Fibroblast of pulmonary artery (primary cell): ENCODE measurements at regions not wholly inside any gene's neighbourhood (a gene's known extent, or its start where the extent isn't known, plus 50 kb on each side); places are given as distances from the start of the nearest gene placed in this dataset.
A peak's percentile ranks its signal among the peaks of the same experiment; 100 is the strongest.

ENCODE experiments used
- DNase-seq: peaks from one replicate; pipeline ENCODE4 v3.0.0-alpha.2; 2010; ENCODE audit warnings: low read depth
- H3K4me3 ChIP-seq: replicated peaks from 2 replicates; pipeline ENCODE4 v1.5.1; 2011; ENCODE audit warnings: low read depth, mild to moderate bottlenecking, control low read depth, low read length, moderate library complexity
- TF ChIP-seq, protein P1 (sequence below): IDR thresholded peaks from 2 replicates; pipeline ENCODE4 v1.5.1; 2011; ENCODE audit warnings: mild to moderate bottlenecking, control low read depth, low read length, inconsistent platforms; ENCODE audit errors: missing control alignments

DNA sequence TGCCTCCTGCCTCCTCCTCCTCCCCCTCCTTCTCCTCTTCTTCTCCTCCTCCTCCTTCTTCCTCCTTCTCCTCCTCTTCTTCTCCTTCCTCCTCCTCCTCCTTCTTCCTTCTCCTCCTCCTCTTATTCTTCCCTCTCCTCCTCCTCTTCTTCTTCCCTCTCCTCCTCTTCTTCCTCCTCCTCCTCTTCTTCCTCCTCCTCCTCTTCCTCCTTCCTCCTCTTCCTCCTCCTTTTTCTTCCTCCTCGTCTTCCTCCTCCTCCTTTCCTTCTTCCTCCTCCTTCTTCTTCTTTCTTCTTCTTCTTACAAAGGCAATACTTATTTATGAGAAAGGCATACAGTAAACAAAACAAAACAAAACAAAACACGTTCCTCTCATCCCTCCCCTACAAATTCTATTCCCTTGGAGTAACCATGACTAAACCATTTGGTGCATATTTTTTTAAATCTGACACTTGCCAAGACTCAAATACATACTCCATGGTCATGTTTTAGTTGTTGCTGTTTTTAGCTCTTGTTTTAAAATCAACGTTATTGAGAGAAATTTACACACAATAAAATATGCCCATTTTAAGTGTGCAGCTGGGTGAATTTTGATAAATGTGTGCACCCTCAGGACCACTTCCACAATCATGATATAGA lies 135.6 kb downstream of the FOXD1 start:
- TF ChIP-seq, protein P1, sequence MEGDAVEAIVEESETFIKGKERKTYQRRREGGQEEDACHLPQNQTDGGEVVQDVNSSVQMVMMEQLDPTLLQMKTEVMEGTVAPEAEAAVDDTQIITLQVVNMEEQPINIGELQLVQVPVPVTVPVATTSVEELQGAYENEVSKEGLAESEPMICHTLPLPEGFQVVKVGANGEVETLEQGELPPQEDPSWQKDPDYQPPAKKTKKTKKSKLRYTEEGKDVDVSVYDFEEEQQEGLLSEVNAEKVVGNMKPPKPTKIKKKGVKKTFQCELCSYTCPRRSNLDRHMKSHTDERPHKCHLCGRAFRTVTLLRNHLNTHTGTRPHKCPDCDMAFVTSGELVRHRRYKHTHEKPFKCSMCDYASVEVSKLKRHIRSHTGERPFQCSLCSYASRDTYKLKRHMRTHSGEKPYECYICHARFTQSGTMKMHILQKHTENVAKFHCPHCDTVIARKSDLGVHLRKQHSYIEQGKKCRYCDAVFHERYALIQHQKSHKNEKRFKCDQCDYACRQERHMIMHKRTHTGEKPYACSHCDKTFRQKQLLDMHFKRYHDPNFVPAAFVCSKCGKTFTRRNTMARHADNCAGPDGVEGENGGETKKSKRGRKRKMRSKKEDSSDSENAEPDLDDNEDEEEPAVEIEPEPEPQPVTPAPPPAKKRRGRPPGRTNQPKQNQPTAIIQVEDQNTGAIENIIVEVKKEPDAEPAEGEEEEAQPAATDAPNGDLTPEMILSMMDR, result no peak
- DNase-seq, result no peak
- H3K4me3 ChIP-seq, result no peak overlapping the region

DNA sequence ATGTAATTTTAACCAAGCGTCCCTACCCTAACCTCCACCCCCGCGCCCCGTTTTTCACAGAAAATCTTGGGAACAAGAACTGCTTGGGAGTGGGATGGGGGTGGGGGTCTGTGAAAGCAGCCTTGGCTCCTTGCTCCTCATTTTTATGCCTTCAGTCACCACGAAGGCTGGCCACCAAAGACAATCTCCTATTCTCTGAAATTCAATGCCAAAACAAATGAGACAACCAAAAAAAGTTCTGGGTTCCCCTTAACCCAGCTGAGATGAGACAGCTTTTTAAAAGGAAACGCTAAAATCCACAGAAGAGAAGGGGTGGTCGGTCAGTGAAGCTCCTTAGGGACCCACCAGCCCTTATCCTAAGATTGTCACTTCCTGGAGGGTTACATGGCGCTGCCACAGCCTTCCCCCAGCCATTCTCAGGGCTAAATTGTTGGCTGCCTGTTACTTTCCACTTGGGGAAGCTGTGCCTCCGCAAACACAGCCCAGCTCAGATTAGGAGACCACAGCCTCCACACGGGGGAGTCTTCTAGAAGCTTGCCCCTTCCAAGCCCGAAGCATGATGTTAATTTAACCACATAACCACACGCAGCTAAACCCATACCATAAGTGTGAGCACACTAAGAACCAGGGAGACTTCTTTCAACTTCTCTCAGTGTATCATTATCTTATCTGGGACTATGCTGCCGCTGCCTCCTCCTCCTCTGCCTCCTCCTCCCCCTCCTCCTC lies 136.3 kb downstream of the FOXD1 start:
- TF ChIP-seq, protein P1, result peak; percentile 50
- no peak overlapping the region for H3K4me3 ChIP-seq
- peak; percentile 89 for DNase-seq

DNA sequence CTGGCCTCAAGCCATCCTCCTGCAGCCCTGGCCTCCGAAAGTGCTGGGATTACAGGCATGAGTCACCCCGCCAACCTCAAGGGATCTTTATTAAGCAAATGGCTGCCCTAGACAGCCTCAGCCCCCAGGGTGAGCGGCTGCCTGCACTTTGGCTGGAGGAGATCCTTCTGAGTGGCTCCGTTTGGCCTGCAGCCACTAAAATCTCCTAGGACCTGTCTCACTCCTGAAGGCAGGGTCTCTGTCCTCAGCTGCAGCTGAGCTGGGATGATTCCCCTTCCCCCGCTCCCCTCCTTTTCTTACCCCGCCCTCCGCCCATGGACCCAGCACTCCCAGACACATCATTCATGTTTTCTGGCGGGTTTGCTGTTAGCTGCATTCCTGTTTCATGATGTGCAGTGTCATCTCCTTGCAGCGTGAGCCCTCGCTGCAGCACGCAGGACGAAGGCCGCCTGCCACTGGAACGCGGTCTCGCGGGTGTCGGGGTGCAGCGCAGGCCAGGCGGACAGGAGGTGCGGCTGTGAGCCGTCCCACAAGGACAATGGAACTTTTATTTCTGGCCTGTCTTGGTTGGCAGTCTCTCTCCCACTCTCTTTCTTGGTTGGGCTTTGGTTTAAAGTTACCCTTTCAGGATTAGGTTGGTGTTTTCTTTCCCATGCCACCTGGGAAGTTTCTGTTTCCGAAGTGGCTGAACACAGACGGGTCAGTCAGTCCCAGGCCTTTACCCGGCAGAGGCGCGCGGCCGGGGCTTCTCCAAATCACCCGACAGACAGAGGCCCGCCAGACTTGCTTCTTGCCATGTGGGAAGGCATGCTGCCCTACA lies 137.1 kb downstream of the FOXD1 start:
- peak; percentile 78 for DNase-seq
- no peak overlapping the region for H3K4me3 ChIP-seq
- TF ChIP-seq, protein P1, result no peak

DNA sequence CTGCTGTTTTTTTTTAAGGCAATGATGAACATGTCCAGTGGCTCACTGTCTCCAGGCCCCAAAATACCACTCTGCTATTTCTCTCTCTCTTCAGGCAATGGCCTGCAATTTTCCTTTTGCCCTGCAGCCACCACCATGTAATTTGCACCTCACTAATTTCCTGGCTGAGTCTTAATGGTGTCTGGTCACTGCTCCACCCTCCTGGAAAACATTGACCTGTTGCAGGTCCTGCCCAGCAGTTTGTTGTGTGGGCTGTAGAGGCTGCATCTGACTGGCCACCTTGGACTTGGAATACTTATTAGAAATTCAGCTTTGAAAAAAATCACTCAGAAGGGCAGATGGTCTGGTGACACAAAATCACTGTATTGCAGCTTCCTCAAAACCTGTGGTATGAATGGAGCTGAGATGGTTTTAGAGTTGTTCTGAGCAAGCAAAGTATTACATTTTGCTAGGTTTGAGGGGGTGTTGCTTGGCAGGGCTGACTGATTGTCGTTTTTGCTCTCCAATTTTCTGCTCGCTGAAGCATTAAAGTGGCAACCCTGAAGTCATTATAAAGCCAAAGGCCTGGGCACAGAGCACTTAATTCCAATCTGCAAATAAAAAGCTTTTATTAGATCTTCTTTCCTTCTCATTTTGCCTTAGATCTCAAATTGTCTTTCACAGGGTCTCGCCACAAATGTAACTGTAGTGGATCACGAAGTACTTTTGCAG lies 134.8 kb downstream of the TMEM174 start:
- no peak overlapping the region for H3K4me3 ChIP-seq
- no peak for DNase-seq
- TF ChIP-seq, protein P1, result no peak

DNA sequence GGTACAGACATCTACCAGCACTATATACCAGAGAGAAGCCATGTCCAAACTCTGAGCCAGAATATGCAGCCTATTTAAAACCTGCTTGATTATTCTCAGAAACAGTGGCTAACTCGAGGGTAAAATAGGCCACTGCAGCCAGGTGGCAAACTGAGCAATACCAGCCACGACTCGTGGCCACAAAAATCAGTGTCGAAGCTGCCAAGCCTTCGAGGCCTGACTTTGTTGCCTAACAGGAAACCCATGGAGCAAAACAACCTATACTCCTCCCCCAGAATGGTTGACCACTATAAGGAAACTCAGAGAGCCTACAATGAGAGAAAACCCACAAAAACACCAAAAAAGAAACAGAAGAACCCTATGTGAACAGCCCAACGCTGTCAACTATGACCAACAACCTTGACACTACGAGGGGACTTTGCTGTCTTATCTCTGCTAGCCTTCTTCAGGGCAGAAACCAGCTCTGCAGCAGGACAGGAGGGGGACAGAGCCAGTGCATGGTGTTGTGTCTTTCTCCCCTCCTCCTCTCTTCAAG lies 133.8 kb downstream of the TMEM174 start:
- DNase-seq, result no peak
- no peak overlapping the region for H3K4me3 ChIP-seq
- TF ChIP-seq, protein P1, result no peak

DNA sequence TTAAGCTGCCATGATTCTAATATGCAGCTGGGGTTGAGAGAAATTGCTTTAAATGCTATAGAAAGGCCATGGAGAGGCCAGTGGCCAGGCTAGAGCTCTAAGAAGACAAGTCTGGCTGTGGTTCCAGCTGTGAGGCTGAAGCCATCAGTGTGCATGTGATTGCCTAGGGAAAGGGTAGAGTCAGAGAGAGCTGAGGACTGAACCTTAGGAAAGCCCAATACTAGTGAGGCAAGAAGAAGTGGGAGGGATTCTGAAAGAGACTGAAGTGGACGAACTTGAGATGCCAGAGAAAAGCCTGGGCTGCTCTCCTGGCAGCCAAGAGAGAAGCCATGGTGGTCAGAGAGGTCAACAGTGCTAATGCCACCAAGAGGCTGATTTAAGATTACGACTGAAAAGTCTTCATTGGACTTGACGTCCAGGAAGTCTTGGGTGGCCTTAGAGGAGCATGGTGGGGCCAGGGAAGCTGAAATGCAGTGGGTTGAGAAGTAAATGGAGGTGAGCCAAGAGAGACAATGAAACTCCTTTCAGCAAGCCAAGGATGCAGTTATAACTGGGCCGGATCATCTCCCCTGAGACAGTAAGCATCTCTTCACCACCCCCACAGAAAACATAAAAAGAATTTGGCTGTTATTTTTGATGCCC lies 133.2 kb downstream of the TMEM174 start:
- DNase-seq, result no peak
- H3K4me3 ChIP-seq, result no peak overlapping the region
- TF ChIP-seq, protein P1, result no peak
